SK-N-SH treated with all-trans-retinoic acid at 6 μM for 48 hours (cell line): ENCODE measurements at regions not wholly inside any gene's neighbourhood (a gene's known extent, or its start where the extent isn't known, plus 50 kb on each side); places are given as distances from the start of the nearest gene placed in this dataset.

Experiments used
- ISL1 ChIP-seq: fragments of 250-450 bp; sonication (Bioruptor Pico); IDR thresholded peaks from 2 replicates; pipeline ENCODE4 v2.1.2; 2022; ENCODE audit warnings: mild to moderate bottlenecking, moderate library complexity
- OSR1 ChIP-seq: fragments of 250-450 bp; sonication (Bioruptor Pico); IDR thresholded peaks from 2 replicates; pipeline ENCODE4 v1.8.0; 2022; ENCODE audit warnings: moderate library complexity, mild to moderate bottlenecking, inconsistent platforms
- RARB ChIP-seq: fragments of 250-450 bp; sonication (Bioruptor Pico); IDR thresholded peaks from 2 replicates; pipeline ENCODE4 v1.8.0; 2021; ENCODE audit warnings: mild to moderate bottlenecking, moderate library complexity
- ZFP30 ChIP-seq: fragments of 450-650 bp; formaldehyde crosslinking; IDR thresholded peaks from 2 replicates; pipeline ENCODE4 v1.5.0; 2022; ENCODE audit warnings: mild to moderate bottlenecking, moderate library complexity
- ZNF565 ChIP-seq: fragments of 450-650 bp; formaldehyde crosslinking; conservative IDR thresholded peaks from 2 replicates; pipeline ENCODE4 v1.5.0; 2020; ENCODE audit warnings: low read depth, mild to moderate bottlenecking, moderate library complexity
- TF ChIP-seq, protein P1 (sequence below): fragments of 250-450 bp; sonication (Bioruptor Pico); IDR thresholded peaks from 2 replicates; pipeline ENCODE4 v1.5.1; 2021; ENCODE audit warnings: mild to moderate bottlenecking, moderate library complexity

GRCh38 chr19:33910922-33911321, 114.3 kb downstream of the KCTD15 start:
- TF ChIP-seq OSR1 (CRISPR knock-in tag), result no peak
- TF ChIP-seq, protein P1, sequence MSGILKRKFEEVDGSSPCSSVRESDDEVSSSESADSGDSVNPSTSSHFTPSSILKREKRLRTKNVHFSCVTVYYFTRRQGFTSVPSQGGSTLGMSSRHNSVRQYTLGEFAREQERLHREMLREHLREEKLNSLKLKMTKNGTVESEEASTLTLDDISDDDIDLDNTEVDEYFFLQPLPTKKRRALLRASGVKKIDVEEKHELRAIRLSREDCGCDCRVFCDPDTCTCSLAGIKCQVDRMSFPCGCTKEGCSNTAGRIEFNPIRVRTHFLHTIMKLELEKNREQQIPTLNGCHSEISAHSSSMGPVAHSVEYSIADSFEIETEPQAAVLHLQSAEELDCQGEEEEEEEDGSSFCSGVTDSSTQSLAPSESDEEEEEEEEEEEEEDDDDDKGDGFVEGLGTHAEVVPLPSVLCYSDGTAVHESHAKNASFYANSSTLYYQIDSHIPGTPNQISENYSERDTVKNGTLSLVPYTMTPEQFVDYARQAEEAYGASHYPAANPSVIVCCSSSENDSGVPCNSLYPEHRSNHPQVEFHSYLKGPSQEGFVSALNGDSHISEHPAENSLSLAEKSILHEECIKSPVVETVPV (CRISPR knock-in tag), result no peak
- TF ChIP-seq ZNF565 (CRISPR knock-in tag), result no peak
- no peak for TF ChIP-seq RARB (CRISPR knock-in tag)
- TF ChIP-seq ZFP30 (CRISPR knock-in tag), result no peak
- no peak for TF ChIP-seq ISL1 (CRISPR knock-in tag)
